ENCODE measurements at regions not wholly inside any gene's neighbourhood (a gene's known extent, or its start where the extent isn't known, plus 50 kb on each side); places are given as distances from the start of the nearest gene placed in this dataset.

DNA sequence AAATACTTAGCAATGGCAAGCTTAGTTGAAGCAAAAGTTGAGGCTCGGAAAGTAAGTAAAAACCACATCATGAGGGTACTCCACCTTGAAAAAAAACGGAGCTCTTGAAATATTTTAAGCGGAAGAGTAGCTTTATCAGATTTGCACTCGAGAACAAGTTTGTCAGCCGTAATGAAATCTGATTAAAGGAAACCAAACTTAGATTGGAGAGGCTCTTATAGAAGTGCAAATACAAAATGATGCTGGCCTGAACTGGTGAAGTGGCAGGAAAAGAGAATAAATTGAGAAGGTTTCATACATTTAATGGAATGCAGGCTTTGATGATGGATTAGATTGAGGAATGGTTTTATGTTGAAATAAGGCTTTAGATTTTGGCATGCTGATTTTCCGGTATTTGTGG is 484.2 kb downstream of the PID1 start:
- TF ChIP-seq ZFP30 (CRISPR knock-in tag; IDR thresholded peaks at IDR 0.05) (no peak), PATZ1 (CRISPR knock-in tag; IDR thresholded peaks at IDR 0.05; ENCODE audit: borderline replicate concordance) (no peak), TOX (CRISPR knock-in tag; IDR thresholded peaks at IDR 0.05; ENCODE audit: borderline replicate concordance) (no peak), ZFP3 (CRISPR knock-in tag; IDR thresholded peaks at IDR 0.05) (no peak), CREB5 (CRISPR knock-in tag; IDR thresholded peaks at IDR 0.05; ENCODE audit: low read depth) (no peak), ARNTL (CRISPR knock-in tag; IDR thresholded peaks at IDR 0.05; ENCODE audit: borderline replicate concordance, low read depth) (no peak), RARB (CRISPR knock-in tag; IDR thresholded peaks at IDR 0.05) (no peak)

All from SK-N-SH treated with all-trans-retinoic acid at 6 μM for 48 hours (cell line).